ENCODE measurements at regions not wholly inside any gene's neighbourhood (a gene's known extent, or its start where the extent isn't known, plus 50 kb on each side); places are given as distances from the start of the nearest gene placed in this dataset.

DNA sequence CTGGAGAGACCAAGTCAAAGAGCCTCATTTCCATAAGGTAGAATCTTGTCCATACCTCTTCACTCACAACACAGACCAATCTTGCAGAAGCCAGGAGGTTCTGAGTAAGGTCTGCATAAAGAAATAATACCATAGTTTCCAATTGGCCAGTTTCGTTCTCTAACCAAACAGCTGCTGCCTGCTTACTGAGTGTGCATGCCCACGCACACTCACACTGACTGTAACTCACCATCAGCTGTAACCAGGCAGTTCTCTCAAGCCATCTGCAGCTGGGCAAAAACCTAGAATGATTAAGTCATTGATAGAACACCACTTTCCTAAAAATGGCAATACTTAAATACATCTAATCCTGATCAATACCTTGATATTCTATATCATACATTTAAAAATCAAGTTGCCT lies 106.6 kb upstream of the VAV3 start:
- 68% methylated on average over 2 of the region's 2 CpGs; no CpG with 5 or more reads in 1 of the 2 donors for WGBS, 2 donors (ENCODE audit: low coverage in 1 of 2)
- TF ChIP-seq POLR2A (IDR thresholded peaks at IDR 0.05) = no peak
- TF ChIP-seq, protein P1, sequence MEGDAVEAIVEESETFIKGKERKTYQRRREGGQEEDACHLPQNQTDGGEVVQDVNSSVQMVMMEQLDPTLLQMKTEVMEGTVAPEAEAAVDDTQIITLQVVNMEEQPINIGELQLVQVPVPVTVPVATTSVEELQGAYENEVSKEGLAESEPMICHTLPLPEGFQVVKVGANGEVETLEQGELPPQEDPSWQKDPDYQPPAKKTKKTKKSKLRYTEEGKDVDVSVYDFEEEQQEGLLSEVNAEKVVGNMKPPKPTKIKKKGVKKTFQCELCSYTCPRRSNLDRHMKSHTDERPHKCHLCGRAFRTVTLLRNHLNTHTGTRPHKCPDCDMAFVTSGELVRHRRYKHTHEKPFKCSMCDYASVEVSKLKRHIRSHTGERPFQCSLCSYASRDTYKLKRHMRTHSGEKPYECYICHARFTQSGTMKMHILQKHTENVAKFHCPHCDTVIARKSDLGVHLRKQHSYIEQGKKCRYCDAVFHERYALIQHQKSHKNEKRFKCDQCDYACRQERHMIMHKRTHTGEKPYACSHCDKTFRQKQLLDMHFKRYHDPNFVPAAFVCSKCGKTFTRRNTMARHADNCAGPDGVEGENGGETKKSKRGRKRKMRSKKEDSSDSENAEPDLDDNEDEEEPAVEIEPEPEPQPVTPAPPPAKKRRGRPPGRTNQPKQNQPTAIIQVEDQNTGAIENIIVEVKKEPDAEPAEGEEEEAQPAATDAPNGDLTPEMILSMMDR (IDR thresholded peaks at IDR 0.05) = no peak
- no peak for TF ChIP-seq EP300 (IDR thresholded peaks at IDR 0.05; ENCODE audit: low read depth)
- TF ChIP-seq POLR2AphosphoS5 (IDR thresholded peaks at IDR 0.05) = no peak
- intact Hi-C loops (cut with DNase I; ENCODE audit: low total_unique reads) = no loop called here

GRCh38 chr1:108070662-108071061 lies 105.7 kb upstream of the VAV3 start:
- Histone ChIP-seq H3K27ac (no peak overlapping the region), H3K27me3 (no peaks in the 10 kb centered on the region), H3K4me3 (no peak overlapping the region), H3K9me3 (no peaks in the 10 kb centered on the region), H3K4me1 (peaks cover 0 to 2% (median 0%) of the 10 kb centered on the region in 4 donors), H3K36me3 (no peaks in the 10 kb centered on the region)
- WGBS, 2 donors (ENCODE audit: low coverage in 1 of 2) = 71 to 73% methylated on average over 1 to 2 of the region's 2 CpGs
- no peak for DNase-seq
- in situ Hi-C loops (cut with MboI; ENCODE audit: low pct_ligation_motif_present in 1 of 4, low pct_unique_long_range_greater_than_20kb in 1 of 4, low sequenced_read_pairs in 3 of 4) = no loop called here
- TF ChIP-seq, protein P1 (IDR thresholded peaks at IDR 0.05) = no peak
- TF ChIP-seq EP300 (IDR thresholded peaks at IDR 0.05; ENCODE audit: low read depth) = no peak
- TF ChIP-seq POLR2AphosphoS5 (IDR thresholded peaks at IDR 0.05) = no peak
- no peak for TF ChIP-seq POLR2A (IDR thresholded peaks at IDR 0.05)
- intact Hi-C loops (cut with DNase I; ENCODE audit: low total_unique reads) = no loop called here

More for the DNA sequence above, 106.6 kb upstream of the VAV3 start:
- H3K36me3 ChIP-seq = no peaks in the 10 kb centered on the region
- no peak overlapping the region for H3K4me3 ChIP-seq
- no peak overlapping the region for H3K27ac ChIP-seq
- in situ Hi-C loops (cut with MboI; ENCODE audit: low pct_ligation_motif_present in 1 of 4, low pct_unique_long_range_greater_than_20kb in 1 of 4, low sequenced_read_pairs in 3 of 4) = no loop called here
- peaks cover 0 to 2% (median 0%) of the 10 kb centered on the region in 4 donors for H3K4me1 ChIP-seq
- no peaks in the 10 kb centered on the region for H3K27me3 ChIP-seq
- H3K9me3 ChIP-seq = no peaks in the 10 kb centered on the region
- no peak for DNase-seq

DNA sequence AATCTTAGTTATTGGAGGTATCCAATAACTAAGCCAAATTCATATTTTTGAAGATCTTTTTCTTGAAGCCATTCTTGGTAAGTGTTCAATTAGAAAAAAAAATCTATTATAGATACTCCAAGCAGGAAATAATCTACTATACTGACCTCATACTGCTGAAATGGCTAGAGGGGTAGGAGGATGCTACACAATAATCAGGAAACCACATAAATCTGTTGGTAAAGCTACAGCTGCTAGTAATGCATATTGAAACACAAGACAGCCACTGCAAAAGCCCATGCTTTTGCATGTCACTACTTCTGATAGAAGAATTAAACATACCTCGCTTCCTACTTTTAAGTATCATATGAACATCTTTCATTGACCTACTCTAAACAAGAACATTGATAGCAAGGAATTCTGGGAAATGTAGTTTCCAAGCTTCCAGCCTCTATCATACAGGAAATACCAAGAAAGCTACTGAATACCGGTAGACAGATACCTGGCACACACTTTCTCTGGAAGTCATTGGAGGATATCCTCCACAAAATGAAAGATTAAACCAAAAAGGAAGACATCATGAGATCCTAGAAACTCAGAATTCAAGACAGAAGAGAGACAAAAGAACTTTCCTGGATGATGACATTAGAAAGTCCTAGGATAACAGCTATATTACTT lies 103.0 kb upstream of the VAV3 start:
- intact Hi-C loops (cut with DNase I; ENCODE audit: low total_unique reads) (no loop called here), in situ Hi-C loops (cut with MboI; ENCODE audit: low pct_ligation_motif_present in 1 of 4, low pct_unique_long_range_greater_than_20kb in 1 of 4, low sequenced_read_pairs in 3 of 4) (no loop called here)
- Histone ChIP-seq H3K4me3 (no peak overlapping the region), H3K27ac (no peak overlapping the region), H3K9me3 (no peaks in the 10 kb centered on the region), H3K27me3 (no peaks in the 10 kb centered on the region), H3K4me1 (peaks cover 0 to 2% (median 0%) of the 10 kb centered on the region in 4 donors), H3K36me3 (no peaks in the 10 kb centered on the region)
- no peak for DNase-seq
- WGBS, 2 donors (ENCODE audit: low coverage in 1 of 2) = 50 to 63% methylated on average over 2 of the region's 2 CpGs
- TF ChIP-seq POLR2AphosphoS5 (IDR thresholded peaks at IDR 0.05) (no peak), POLR2A (IDR thresholded peaks at IDR 0.05) (no peak), EP300 (IDR thresholded peaks at IDR 0.05; ENCODE audit: low read depth) (no peak)
- TF ChIP-seq, protein P1 (IDR thresholded peaks at IDR 0.05) = no peak

DNA sequence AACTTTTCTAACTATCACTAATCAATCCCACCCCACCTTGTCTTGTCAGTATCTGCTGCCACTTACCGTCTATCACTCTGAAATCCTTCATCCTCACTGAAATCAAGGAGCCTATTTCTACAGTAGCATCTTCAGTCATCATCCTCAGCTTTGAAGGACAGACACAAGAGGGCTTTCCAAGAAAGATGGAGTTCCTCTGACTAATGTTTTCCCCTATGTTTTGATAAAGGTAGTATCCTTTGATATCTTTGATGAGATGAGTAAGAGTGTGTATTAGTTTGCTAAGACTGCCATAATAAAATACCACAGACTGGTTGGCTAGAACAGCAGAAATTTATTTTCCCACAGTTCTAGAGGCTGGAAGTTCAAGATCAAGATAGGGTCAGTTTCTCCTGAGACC lies 101.8 kb upstream of the VAV3 start:
- intact Hi-C loops (cut with DNase I; ENCODE audit: low total_unique reads) (no loop called here), in situ Hi-C loops (cut with MboI; ENCODE audit: low pct_ligation_motif_present in 1 of 4, low pct_unique_long_range_greater_than_20kb in 1 of 4, low sequenced_read_pairs in 3 of 4) (no loop called here)
- peaks cover 0 to 2% (median 0%) of the 10 kb centered on the region in 4 donors for H3K4me1 ChIP-seq
- no peaks in the 10 kb centered on the region for H3K36me3 ChIP-seq
- H3K4me3 ChIP-seq = no peak overlapping the region
- no peak for DNase-seq
- H3K27ac ChIP-seq = no peak overlapping the region
- peaks cover 0 to 4% of the 10 kb centered on the region in 2 donors for H3K9me3 ChIP-seq
- H3K27me3 ChIP-seq = no peaks in the 10 kb centered on the region
- TF ChIP-seq POLR2AphosphoS5 (IDR thresholded peaks at IDR 0.05) (no peak), POLR2A (IDR thresholded peaks at IDR 0.05) (no peak), EP300 (IDR thresholded peaks at IDR 0.05; ENCODE audit: low read depth) (no peak)
- TF ChIP-seq, protein P1 (IDR thresholded peaks at IDR 0.05) = no peak
- WGBS, 2 donors (ENCODE audit: low coverage in 1 of 2) = 24 to 100% methylated on average over 1 of the region's 1 CpG

All from transverse colon (tissue), 4 donors.